H1 (cell line): ENCODE measurements at regions not wholly inside any gene's neighbourhood (a gene's known extent, or its start where the extent isn't known, plus 50 kb on each side); places are given as distances from the start of the nearest gene placed in this dataset.

Experiments
- EGR1 ChIP-seq: IDR thresholded peaks from 2 replicates; pipeline ENCODE4 v1.6.1; 2011; ENCODE audit warnings: low read depth, low read length, borderline replicate concordance
- PHF8 ChIP-seq: fragments of 200-600 bp; sonication (generic); conservative IDR thresholded peaks from 2 replicates; pipeline ENCODE4 v1.7.1; 2012; ENCODE audit warnings: low read depth, mild to moderate bottlenecking, inconsistent platforms, low read length, moderate library complexity
- POLR2A ChIP-seq, 2 experiments: IDR thresholded peaks; 1 replicate in 1 of 2; 2 replicates in 1 of 2; pipeline ENCODE4 v1.6.1; 2011; ENCODE audit warnings: low read depth in 2 of 2, low read length in 2 of 2, mild to moderate bottlenecking in 2 of 2; ENCODE audit errors: control extremely low read depth in 1 of 2
- RNF2 ChIP-seq: fragments of 200-900, 300-1000 bp; sonication (generic); IDR thresholded peaks from 2 replicates; pipeline ENCODE4 v1.7.1; 2016; ENCODE audit warnings: borderline replicate concordance, low read depth, mild to moderate bottlenecking, antibody characterized with exemption, low read length; ENCODE audit not compliant: poor library complexity, severe bottlenecking; ENCODE audit errors: missing control alignments
- TAF1 ChIP-seq: IDR thresholded peaks from 2 replicates; pipeline ENCODE4 v1.6.1; 2011; ENCODE audit warnings: mild to moderate bottlenecking, low read depth, low read length
- TF ChIP-seq, protein P1 (sequence below), 3 experiments: IDR thresholded peaks; 1 replicate in 2 of 3; 2 replicates in 1 of 3; pipeline versions ENCODE4 v1.5.1 to v1.6.1; 2011; ENCODE audit warnings: low read length in 3 of 3, mild to moderate bottlenecking in 3 of 3, inconsistent platforms in 2 of 3, low read depth in 1 of 3, moderate library complexity in 1 of 3; ENCODE audit not compliant: insufficient read depth in 1 of 3; ENCODE audit errors: control extremely low read depth in 1 of 3

DNA sequence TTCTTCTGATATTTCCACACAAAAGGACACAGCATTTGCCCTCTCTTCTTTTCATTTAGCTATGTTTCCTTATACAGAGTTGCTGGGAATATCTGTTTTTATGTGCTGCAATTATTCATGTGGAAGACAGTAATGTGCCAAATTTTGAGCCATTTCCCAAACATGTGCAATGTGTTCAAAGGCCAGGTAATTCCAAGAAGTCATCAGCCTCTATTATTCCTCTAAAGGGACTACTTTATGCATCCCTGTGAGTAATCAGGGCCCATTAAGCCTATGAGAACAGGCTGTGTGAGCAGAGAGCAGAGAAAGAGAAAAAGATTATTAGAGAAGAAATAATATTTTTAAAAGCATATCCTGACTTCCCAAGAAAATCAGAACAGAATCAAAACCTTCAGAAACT lies 107.6 kb upstream of the OSR1 start:
- TF ChIP-seq, protein P1, sequence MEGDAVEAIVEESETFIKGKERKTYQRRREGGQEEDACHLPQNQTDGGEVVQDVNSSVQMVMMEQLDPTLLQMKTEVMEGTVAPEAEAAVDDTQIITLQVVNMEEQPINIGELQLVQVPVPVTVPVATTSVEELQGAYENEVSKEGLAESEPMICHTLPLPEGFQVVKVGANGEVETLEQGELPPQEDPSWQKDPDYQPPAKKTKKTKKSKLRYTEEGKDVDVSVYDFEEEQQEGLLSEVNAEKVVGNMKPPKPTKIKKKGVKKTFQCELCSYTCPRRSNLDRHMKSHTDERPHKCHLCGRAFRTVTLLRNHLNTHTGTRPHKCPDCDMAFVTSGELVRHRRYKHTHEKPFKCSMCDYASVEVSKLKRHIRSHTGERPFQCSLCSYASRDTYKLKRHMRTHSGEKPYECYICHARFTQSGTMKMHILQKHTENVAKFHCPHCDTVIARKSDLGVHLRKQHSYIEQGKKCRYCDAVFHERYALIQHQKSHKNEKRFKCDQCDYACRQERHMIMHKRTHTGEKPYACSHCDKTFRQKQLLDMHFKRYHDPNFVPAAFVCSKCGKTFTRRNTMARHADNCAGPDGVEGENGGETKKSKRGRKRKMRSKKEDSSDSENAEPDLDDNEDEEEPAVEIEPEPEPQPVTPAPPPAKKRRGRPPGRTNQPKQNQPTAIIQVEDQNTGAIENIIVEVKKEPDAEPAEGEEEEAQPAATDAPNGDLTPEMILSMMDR (IDR thresholded peaks at IDR 0.05; ENCODE audit: control extremely low read depth in 1 of 3, insufficient read depth in 1 of 3, low read depth in 1 of 3, low read length in 3 of 3), result no peak
- TF ChIP-seq TAF1, result no peak
- TF ChIP-seq PHF8, result no peak
- TF ChIP-seq RNF2, result no peak
- no peak for TF ChIP-seq POLR2A (IDR thresholded peaks at IDR 0.05; ENCODE audit: control extremely low read depth in 1 of 2, low read depth in 2 of 2, low read length in 2 of 2)
- no peak for TF ChIP-seq EGR1
